ENCODE measurements at regions not wholly inside any gene's neighbourhood (a gene's known extent, or its start where the extent isn't known, plus 50 kb on each side); places are given as distances from the start of the nearest gene placed in this dataset.

- TF ChIP-seq NFRKB (IDR thresholded peaks at IDR 0.05) (no peak), SUZ12 (IDR thresholded peaks at IDR 0.05) (no peak), FOXA1 (IDR thresholded peaks at IDR 0.05) (no peak), FOXM1 (IDR thresholded peaks at IDR 0.05; ENCODE audit: borderline replicate concordance) (no peak), SP1 (IDR thresholded peaks at IDR 0.05) (no peak), BHLHE40 (IDR thresholded peaks at IDR 0.05; ENCODE audit: borderline replicate concordance) (no peak)
Measured at GRCh38 chr6:165117806-165118205, 191.6 kb downstream of the C6orf118 start.

All from HEK293T (cell line).